MCF 10A (cell line): ENCODE measurements at regions not wholly inside any gene's neighbourhood (a gene's known extent, or its start where the extent isn't known, plus 50 kb on each side); places are given as distances from the start of the nearest gene placed in this dataset.

ENCODE experiments used
- BruUV-seq: library from RNA; stranded (reverse); fragments of 400-500 nt; replicated peaks from 2 replicates; lab custom pipeline; 2021; lab: Mats Ljungman, UMichigan
- CTCF ChIA-PET: fragments of 300-600 bp; sonication (Branson Sonifier 250); formaldehyde crosslinking; extraction: SDS; loops from one replicate; lab custom pipeline; 2021; ENCODE audit warnings: antibody characterized with exemption, inconsistent platforms; lab: Yijun Ruan, JAX
- POLR2A ChIA-PET: fragments of 300-600, 350-650 bp; sonication (Branson Sonifier 250); formaldehyde crosslinking; extraction: SDS; loops from one replicate; lab custom pipeline; 2020; ENCODE audit warnings: antibody characterized with exemption, inconsistent platforms; lab: Yijun Ruan, JAX
- DNase-seq: peaks from one replicate; pipeline ENCODE4 v3.0.0-alpha.2; 2018; ENCODE audit not compliant: unreplicated experiment
- H3K27ac Mint-ChIP-seq: one replicate; pipeline ENCODE4 v1.8.0; 2022; ENCODE audit warnings: mild to moderate bottlenecking, low read depth, mixed read lengths; ENCODE audit not compliant: unreplicated experiment
- H3K27me3 Mint-ChIP-seq: one replicate; pipeline ENCODE4 v1.8.0; 2022; ENCODE audit warnings: mixed read lengths; ENCODE audit not compliant: insufficient read depth, unreplicated experiment
- H3K36me3 Mint-ChIP-seq: one replicate; pipeline ENCODE4 v1.8.0; 2022; ENCODE audit warnings: mild to moderate bottlenecking, moderate library complexity, mixed read lengths; ENCODE audit not compliant: insufficient read depth, unreplicated experiment
- H3K4me1 Mint-ChIP-seq: one replicate; pipeline ENCODE4 v1.8.0; 2022; ENCODE audit warnings: mixed read lengths; ENCODE audit not compliant: insufficient read depth, unreplicated experiment
- H3K4me3 Mint-ChIP-seq: one replicate; pipeline ENCODE4 v1.8.0; 2022; ENCODE audit warnings: mild to moderate bottlenecking, moderate library complexity, mixed read lengths; ENCODE audit not compliant: unreplicated experiment
- H3K9me3 Mint-ChIP-seq: one replicate; pipeline ENCODE4 v1.8.0; 2022; ENCODE audit warnings: mixed read lengths; ENCODE audit not compliant: unreplicated experiment
- CTCF ChIP-seq: fragments of 200-600 bp; IDR thresholded peaks from one replicate; pipeline ENCODE4 v1.8.0; 2022; ENCODE audit warnings: antibody characterized with exemption, mild to moderate bottlenecking; ENCODE audit not compliant: unreplicated experiment
- intact Hi-C: fragments of 100-400 bp; cut with micrococcal nuclease; formaldehyde crosslinking; loops from 2 replicates; pipeline ENCODE4 v1.14.1; 2022

DNA sequence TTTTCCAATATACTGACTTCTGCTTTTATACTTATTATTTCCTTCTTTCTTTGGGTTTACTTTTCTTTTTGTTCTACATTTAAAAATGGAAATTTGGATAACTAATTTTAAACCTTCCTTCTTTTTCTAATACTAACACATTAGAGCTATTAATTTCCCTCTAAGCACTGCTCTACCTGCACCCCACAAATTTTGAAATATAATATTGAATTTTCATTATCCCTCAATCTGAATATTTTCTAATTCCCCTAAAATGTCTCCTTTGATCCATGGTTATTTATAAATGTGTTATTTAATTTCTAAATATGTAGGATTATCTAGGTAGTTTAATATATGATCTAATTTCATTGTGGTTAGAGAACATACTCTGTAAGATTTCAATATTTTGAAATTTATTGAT, 63.4 kb upstream of the LGALSL start:
- Mint-ChIP-seq H3K27ac (no peak overlapping the region), H3K4me3 (no peak overlapping the region), H3K36me3 (no peaks in the 10 kb centered on the region), H3K27me3 (no peaks in the 10 kb centered on the region), H3K9me3 (peaks cover 9% of the 10 kb centered on the region), H3K4me1 (no peaks in the 10 kb centered on the region)
- TF ChIP-seq CTCF, result no peak
- no peak for DNase-seq
- no TSS peak for BruUV-seq
- intact Hi-C loops, result no loop called here
- POLR2A ChIA-PET, result interaction anchor here (0.7 kb wide), 1 partner anchor 9 kb away, joined by 6 read pairs; no protein-coding TSS in a partner anchor
- CTCF ChIA-PET, result no interaction called here

- Mint-ChIP-seq H3K9me3 (peaks cover 9% of the 10 kb centered on the region), H3K36me3 (no peaks in the 10 kb centered on the region), H3K4me1 (no peaks in the 10 kb centered on the region), H3K27ac (no peak overlapping the region), H3K27me3 (no peaks in the 10 kb centered on the region), H3K4me3 (no peak overlapping the region)
- BruUV-seq, result no TSS peak
- ChIA-PET CTCF (no interaction called here), POLR2A (no interaction called here)
- no peak for TF ChIP-seq CTCF
- intact Hi-C loops, result no loop called here
- DNase-seq, result no peak
These were observed 62.5 kb upstream of the LGALSL start for GRCh38 chr2:64391424-64391823.

- CTCF ChIA-PET, result no interaction called here
- TF ChIP-seq CTCF, result no peak
- POLR2A ChIA-PET, result no interaction called here
- H3K9me3 Mint-ChIP-seq, result peaks cover 9% of the 10 kb centered on the region
- H3K4me3 Mint-ChIP-seq, result no peak overlapping the region
- DNase-seq, result no peak
- intact Hi-C loops, result no loop called here
- no peak overlapping the region for H3K27ac Mint-ChIP-seq
- no peaks in the 10 kb centered on the region for H3K36me3 Mint-ChIP-seq
- H3K27me3 Mint-ChIP-seq, result no peaks in the 10 kb centered on the region
- H3K4me1 Mint-ChIP-seq, result no peaks in the 10 kb centered on the region
- BruUV-seq, result no TSS peak
These were observed 62.0 kb upstream of the LGALSL start for GRCh38 chr2:64391940-64392339.

- no TSS peak for BruUV-seq
- intact Hi-C loops, result no loop called here
- POLR2A ChIA-PET, result no interaction called here
These were observed 61.4 kb upstream of the LGALSL start for GRCh38 chr2:64392529-64392928.

More at GRCh38 chr2:64392529-64392928, 61.4 kb upstream of the LGALSL start:
- Mint-ChIP-seq H3K4me3 (no peak overlapping the region), H3K36me3 (no peaks in the 10 kb centered on the region), H3K4me1 (no peaks in the 10 kb centered on the region), H3K27ac (no peak overlapping the region), H3K9me3 (peaks cover 9% of the 10 kb centered on the region), H3K27me3 (no peaks in the 10 kb centered on the region)
- CTCF ChIA-PET, result no interaction called here
- no peak for DNase-seq
- TF ChIP-seq CTCF, result no peak
